Smooth muscle cell (in vitro differentiated cells): ENCODE measurements at regions not wholly inside any gene's neighbourhood (a gene's known extent, or its start where the extent isn't known, plus 50 kb on each side); places are given as distances from the start of the nearest gene placed in this dataset. TPM values are rescaled to one million over a fixed set of nuclear protein-coding genes. Genes with fewer than 3 reads are reported as not detected.
"Not testable (repeated sequence)": the region's sequence is repeated elsewhere in the genome, so short reads cannot be mapped to it uniquely, and the experiment has no call there.

Experiments
- DNase-seq: peaks from one replicate; lab custom pipeline; 2025; ENCODE audit not compliant: unreplicated experiment; lab: John Stamatoyannopoulos, UW
- H2AFZ ChIP-seq: fragments of 200-600 bp; sonication (generic); 2 replicates; pipeline ENCODE4 v1.6.0; 2016; ENCODE audit warnings: antibody characterized with exemption, low read depth, mild to moderate bottlenecking
- H3F3A ChIP-seq: fragments of 200-600 bp; sonication (generic); 2 replicates; pipeline ENCODE4 v1.6.0; 2017; ENCODE audit warnings: antibody characterized with exemption, low read depth
- H3K27ac ChIP-seq: fragments of 200-600 bp; sonication (generic); 2 replicates; pipeline ENCODE4 v1.5.1; 2016; ENCODE audit warnings: low read depth, mild to moderate bottlenecking
- H3K27me3 ChIP-seq: fragments of 200-600 bp; sonication (generic); 2 replicates; pipeline ENCODE4 v1.6.1; 2016; ENCODE audit warnings: low read depth, mild to moderate bottlenecking
- H3K36me3 ChIP-seq: fragments of 200-600 bp; sonication (generic); 2 replicates; pipeline ENCODE4 v1.5.1; 2016; ENCODE audit warnings: low read depth
- H3K4me1 ChIP-seq: fragments of 200-600 bp; sonication (generic); 2 replicates; pipeline ENCODE4 v1.5.1; 2016; ENCODE audit warnings: low read depth
- H3K4me2 ChIP-seq: fragments of 200-600 bp; sonication (generic); 2 replicates; pipeline ENCODE4 v1.6.0; 2016; ENCODE audit warnings: mild to moderate bottlenecking
- H3K4me3 ChIP-seq: fragments of 200-600 bp; sonication (generic); 2 replicates; pipeline ENCODE4 v1.5.1; 2016; ENCODE audit warnings: mild to moderate bottlenecking
- H3K79me2 ChIP-seq: fragments of 200-600 bp; sonication (generic); 2 replicates; pipeline ENCODE4 v1.6.0; 2016; ENCODE audit warnings: low read depth, mild to moderate bottlenecking
- H3K9ac ChIP-seq: fragments of 200-600 bp; sonication (generic); 2 replicates; pipeline ENCODE4 v1.6.0; 2016; ENCODE audit warnings: low read depth
- H3K9me3 ChIP-seq: fragments of 200-600 bp; sonication (generic); replicated peaks from 2 replicates; pipeline ENCODE4 v1.5.1; 2016; ENCODE audit warnings: low read depth
- H4K20me1 ChIP-seq: fragments of 200-600 bp; sonication (generic); 2 replicates; pipeline ENCODE4 v1.6.0; 2016; ENCODE audit warnings: low read depth
- CTCF ChIP-seq: fragments of 200-600 bp; sonication (generic); IDR thresholded peaks from 2 replicates; pipeline ENCODE4 v1.5.1; 2017; ENCODE audit warnings: borderline replicate concordance, mild to moderate bottlenecking, antibody characterized with exemption; ENCODE audit not compliant: insufficient read depth, poor library complexity, severe bottlenecking
- WGBS: methylation state at CpG from one replicate; pipeline ENCODE4 v1.1.7; 2016; ENCODE audit warnings: low lambda C conversion rate; 5-methylcytosine and 5-hydroxymethylcytosine counted together
- microRNA-seq: library from miRNA; unstranded; fragments of <30 nt; microRNA quantifications from one replicate; pipeline ENCODE4, GENCODE V29; 2016; ENCODE audit warnings: borderline number of aligned reads
- small RNA-seq: library from RNA; depleted of rRNA; stranded (forward); fragments of <200 nt; gene quantifications from one replicate; pipeline ENCODE3, GENCODE V24; 2014

DNA sequence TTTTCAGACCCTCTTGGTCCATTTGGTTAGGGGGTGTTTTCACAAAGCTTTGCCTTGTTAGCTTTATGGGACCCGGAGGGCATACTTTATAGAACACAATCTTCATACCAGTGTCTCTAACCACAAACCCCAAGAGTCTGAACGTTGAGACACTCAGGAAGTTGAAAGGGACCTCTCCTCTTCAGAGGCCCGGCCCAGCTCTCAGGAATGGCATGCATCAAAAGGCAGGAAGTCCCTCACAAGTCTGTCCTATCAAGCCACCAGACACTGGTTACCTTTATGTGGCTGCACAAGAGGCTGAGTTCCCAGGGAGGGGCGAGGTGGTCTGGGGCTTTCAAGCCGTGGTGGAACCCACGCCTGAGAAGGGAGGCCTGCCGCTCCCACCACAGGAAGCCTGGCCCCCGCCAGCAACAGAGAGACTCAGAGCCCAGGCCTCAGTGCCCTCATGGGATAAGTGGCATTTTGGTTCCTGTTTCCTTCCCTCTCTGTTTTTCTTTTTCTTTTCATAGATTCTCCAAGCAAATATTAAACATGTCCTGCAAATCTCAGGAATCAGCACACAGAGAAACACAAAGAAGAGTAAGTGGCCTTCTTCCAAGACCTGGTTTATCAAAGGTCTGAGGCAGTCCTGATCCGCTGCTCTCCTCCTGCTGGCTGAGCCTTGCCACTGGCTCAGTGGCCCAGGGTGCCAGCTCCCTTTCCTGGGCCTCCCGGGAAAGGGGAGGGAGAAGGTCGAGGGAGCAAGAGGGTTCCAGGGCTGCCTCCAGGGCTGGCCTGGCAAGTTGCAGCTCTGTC is 50.6 kb upstream of the SMURF2 start:
- H3K27ac ChIP-seq = peak overlapping the region; percentile 87
- peak overlapping the region; percentile 59 for H2AFZ ChIP-seq
- TF ChIP-seq CTCF = peak; percentile 17

More for the DNA sequence above, 50.6 kb upstream of the SMURF2 start:
- not testable (repeated sequence) for H3K79me2 ChIP-seq, H4K20me1 ChIP-seq, H3K9ac ChIP-seq, H3K4me3 ChIP-seq, H3K9me3 ChIP-seq, H3K27me3 ChIP-seq, H3K36me3 ChIP-seq, H3K4me1 ChIP-seq, DNase-seq
- Histone ChIP-seq H3F3A (peaks cover 41% of the 10 kb centered on the region), H3K4me2 (peak overlapping the region; percentile 54)
- 32% methylated on average over 10 of the region's 11 CpGs for WGBS

Small RNA genes lying in the stretch of these regions (microRNA-seq; reads per million reads assigned to microRNA genes)
- gene MIR6080 = not detected

Small RNA genes lying in the stretch of these regions (small RNA-seq; reads per million reads assigned to genes)
- 0.13 reads per million for gene AC103810.3
- not detected for gene BPTFP1
- gene MINOS1P2 = 0.37 reads per million, percentile 11 among the genes with 10 or more reads in this experiment
- gene MIR6080 = not detected
